Hepatocyte (in vitro differentiated cells): ENCODE measurements at regions not wholly inside any gene's neighbourhood (a gene's known extent, or its start where the extent isn't known, plus 50 kb on each side); places are given as distances from the start of the nearest gene placed in this dataset.

Source experiments
- DNase-seq: peaks from one replicate; pipeline ENCODE4 v3.0.0-alpha.2; 2016; ENCODE audit warnings: low spot score
- H2AFZ ChIP-seq: fragments of 200-600 bp; sonication (generic); 2 replicates; pipeline ENCODE4 v1.6.0; 2016; ENCODE audit warnings: antibody characterized with exemption, mild to moderate bottlenecking
- H3K27ac ChIP-seq: fragments of 200-600 bp; sonication (generic); 2 replicates; pipeline ENCODE4 v1.5.1; 2016; ENCODE audit warnings: mild to moderate bottlenecking
- H3K27me3 ChIP-seq: fragments of 200-600 bp; sonication (generic); 2 replicates; pipeline ENCODE4 v1.6.1; 2016
- H3K36me3 ChIP-seq: fragments of 200-600 bp; sonication (generic); replicated peaks from 2 replicates; pipeline ENCODE4 v1.5.1; 2016; ENCODE audit warnings: low read depth; ENCODE audit not compliant: insufficient read depth
- H3K4me1 ChIP-seq: fragments of 200-600 bp; sonication (generic); 2 replicates; pipeline ENCODE4 v1.5.1; 2016; ENCODE audit warnings: mild to moderate bottlenecking, moderate library complexity; ENCODE audit not compliant: insufficient read depth
- H3K4me2 ChIP-seq: fragments of 200-600 bp; sonication (generic); 2 replicates; pipeline ENCODE4 v1.6.0; 2016
- H3K4me3 ChIP-seq: fragments of 200-600 bp; sonication (generic); 2 replicates; pipeline ENCODE4 v1.5.1; 2016; ENCODE audit warnings: mild to moderate bottlenecking
- H3K79me2 ChIP-seq: fragments of 200-600 bp; sonication (generic); 2 replicates; pipeline ENCODE4 v1.6.0; 2017; ENCODE audit warnings: mild to moderate bottlenecking
- H3K9me2 ChIP-seq: fragments of 200-600 bp; sonication (generic); replicated peaks from 2 replicates; pipeline ENCODE4 v1.6.0; 2017; ENCODE audit warnings: mild to moderate bottlenecking; ENCODE audit not compliant: insufficient read depth
- H3K9me3 ChIP-seq: fragments of 200-600 bp; sonication (generic); 2 replicates; pipeline ENCODE4 v1.5.1; 2016; ENCODE audit warnings: low read depth, mild to moderate bottlenecking
- H4K20me1 ChIP-seq: fragments of 200-600 bp; sonication (generic); 2 replicates; pipeline ENCODE4 v1.6.0; 2016; ENCODE audit warnings: mild to moderate bottlenecking; ENCODE audit not compliant: insufficient read depth, poor library complexity, severe bottlenecking
- EZH2 ChIP-seq: fragments of 200-600 bp; sonication (generic); IDR thresholded peaks from 2 replicates; pipeline ENCODE4 v1.6.1; 2016; ENCODE audit warnings: antibody characterized with exemption, mild to moderate bottlenecking, borderline replicate concordance
- EZH2phosphoT487 ChIP-seq: fragments of 200-600 bp; sonication (generic); IDR thresholded peaks from one replicate; pipeline ENCODE4 v1.6.1; 2018; ENCODE audit warnings: antibody characterized with exemption, mild to moderate bottlenecking, low read depth, moderate library complexity; ENCODE audit not compliant: unreplicated experiment, severe bottlenecking
- WGBS: methylation state at CpG from one replicate; pipeline ENCODE4 v1.1.6; 2016; ENCODE audit warnings: low lambda C conversion rate; ENCODE audit errors: missing lambda C conversion rate; 5-methylcytosine and 5-hydroxymethylcytosine counted together
- TF ChIP-seq, protein P1 (sequence below): fragments of 200-600 bp; sonication (generic); IDR thresholded peaks from 2 replicates; pipeline ENCODE4 v1.5.1; 2016; ENCODE audit warnings: antibody characterized with exemption, mild to moderate bottlenecking; ENCODE audit not compliant: poor library complexity

DNA sequence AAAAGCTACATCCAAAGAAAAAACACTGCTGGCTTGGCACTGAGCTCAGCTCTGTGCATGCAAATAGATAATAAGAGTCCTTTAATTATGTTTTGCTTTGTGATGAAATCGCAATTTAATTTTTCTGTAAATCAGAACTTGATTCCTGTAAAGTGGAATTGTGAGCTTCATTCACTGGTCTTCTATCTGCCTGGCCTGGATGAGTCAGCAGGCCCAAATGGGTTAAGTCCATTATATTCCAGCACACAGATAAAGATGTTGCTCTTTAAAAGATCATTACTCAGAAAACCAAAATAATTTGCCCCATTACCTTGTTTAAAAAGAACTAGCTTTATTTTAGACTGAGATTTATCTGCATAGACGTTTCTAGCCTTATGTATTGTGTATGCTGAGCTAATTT, 90.4 kb downstream of the CARTPT start:
- TF ChIP-seq EZH2 (no peak), EZH2phosphoT487 (no peak)
- TF ChIP-seq, protein P1, sequence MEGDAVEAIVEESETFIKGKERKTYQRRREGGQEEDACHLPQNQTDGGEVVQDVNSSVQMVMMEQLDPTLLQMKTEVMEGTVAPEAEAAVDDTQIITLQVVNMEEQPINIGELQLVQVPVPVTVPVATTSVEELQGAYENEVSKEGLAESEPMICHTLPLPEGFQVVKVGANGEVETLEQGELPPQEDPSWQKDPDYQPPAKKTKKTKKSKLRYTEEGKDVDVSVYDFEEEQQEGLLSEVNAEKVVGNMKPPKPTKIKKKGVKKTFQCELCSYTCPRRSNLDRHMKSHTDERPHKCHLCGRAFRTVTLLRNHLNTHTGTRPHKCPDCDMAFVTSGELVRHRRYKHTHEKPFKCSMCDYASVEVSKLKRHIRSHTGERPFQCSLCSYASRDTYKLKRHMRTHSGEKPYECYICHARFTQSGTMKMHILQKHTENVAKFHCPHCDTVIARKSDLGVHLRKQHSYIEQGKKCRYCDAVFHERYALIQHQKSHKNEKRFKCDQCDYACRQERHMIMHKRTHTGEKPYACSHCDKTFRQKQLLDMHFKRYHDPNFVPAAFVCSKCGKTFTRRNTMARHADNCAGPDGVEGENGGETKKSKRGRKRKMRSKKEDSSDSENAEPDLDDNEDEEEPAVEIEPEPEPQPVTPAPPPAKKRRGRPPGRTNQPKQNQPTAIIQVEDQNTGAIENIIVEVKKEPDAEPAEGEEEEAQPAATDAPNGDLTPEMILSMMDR: no peak
- H3K4me2 ChIP-seq: no peak overlapping the region
- no peaks in the 10 kb centered on the region for H3K36me3 ChIP-seq
- no peaks in the 10 kb centered on the region for H4K20me1 ChIP-seq
- H2AFZ ChIP-seq: no peak overlapping the region
- H3K4me1 ChIP-seq: peaks cover 5% of the 10 kb centered on the region
- no peak for DNase-seq
- H3K4me3 ChIP-seq: no peak overlapping the region
- 83% methylated on average over 2 of the region's 2 CpGs for WGBS
- no peaks in the 10 kb centered on the region for H3K9me2 ChIP-seq
- H3K79me2 ChIP-seq: no peaks in the 10 kb centered on the region
- no peaks in the 10 kb centered on the region for H3K9me3 ChIP-seq
- no peaks in the 10 kb centered on the region for H3K27me3 ChIP-seq
- H3K27ac ChIP-seq: no peak overlapping the region

DNA sequence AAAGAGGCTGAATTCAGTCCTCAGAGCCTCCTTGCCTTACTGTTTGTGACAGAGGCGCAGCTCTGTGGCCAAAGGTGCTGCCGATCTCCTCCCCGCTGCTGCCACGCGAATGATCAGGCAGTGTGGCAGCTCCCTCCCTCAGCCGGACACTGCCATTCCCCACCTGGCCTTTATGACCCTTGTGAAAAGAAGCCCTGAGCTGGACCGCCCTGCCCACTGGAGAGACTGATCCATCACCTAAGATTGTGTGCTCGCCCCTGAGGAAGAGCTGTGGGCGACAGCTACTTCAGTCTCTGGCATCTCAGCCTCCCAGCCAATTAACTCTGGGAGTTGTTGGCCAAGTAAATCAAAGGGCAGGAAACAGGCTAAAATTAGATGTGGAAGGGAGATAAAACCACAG, 90.9 kb downstream of the CARTPT start:
- Histone ChIP-seq H3K9me2 (no peaks in the 10 kb centered on the region), H4K20me1 (no peaks in the 10 kb centered on the region), H3K4me1 (peaks cover 5% of the 10 kb centered on the region), H3K9me3 (no peaks in the 10 kb centered on the region), H3K27ac (no peak overlapping the region), H3K36me3 (no peaks in the 10 kb centered on the region), H3K79me2 (no peaks in the 10 kb centered on the region), H3K4me2 (no peak overlapping the region), H3K4me3 (no peak overlapping the region), H2AFZ (no peak overlapping the region), H3K27me3 (no peaks in the 10 kb centered on the region)
- no peak for TF ChIP-seq EZH2phosphoT487
- TF ChIP-seq EZH2: no peak
- TF ChIP-seq, protein P1: no peak
- no peak for DNase-seq
- WGBS: 85% methylated on average over 9 of the region's 9 CpGs

DNA sequence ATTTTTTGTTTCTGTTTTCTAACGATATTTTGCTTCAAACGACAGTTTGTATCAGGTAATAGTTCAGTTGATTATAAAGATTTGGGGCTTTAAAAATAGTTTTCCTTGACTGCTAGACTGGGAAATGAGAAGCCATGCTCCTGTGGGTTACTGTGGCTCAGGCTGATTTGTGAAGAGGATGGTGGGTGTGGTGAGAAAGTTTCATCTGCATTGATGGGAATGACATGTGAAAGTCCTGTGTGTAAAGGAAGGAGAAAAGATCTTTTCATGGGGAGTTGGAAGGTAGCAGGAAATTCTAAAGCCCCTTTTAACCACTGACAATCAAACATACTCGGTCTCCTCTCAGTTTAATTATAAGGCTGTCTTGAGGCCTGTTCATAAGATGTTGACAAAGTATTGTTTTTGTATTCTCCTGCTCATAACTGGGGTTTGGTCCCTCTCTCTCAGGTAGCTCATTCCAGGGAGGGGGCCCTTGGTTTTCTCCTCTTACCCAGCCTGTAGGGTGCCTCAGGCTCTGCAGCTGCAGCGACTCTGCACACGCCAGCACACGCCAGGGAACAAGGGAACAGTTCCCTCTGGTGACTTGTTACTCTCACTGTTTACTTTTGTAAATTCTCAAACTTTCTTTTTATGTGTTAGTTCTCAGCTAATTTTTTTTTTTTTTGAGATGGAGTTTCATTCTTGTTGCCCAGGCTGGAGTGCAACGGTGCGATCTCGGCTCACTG, 91.6 kb downstream of the CARTPT start:
- Histone ChIP-seq H3K9me2 (no peaks in the 10 kb centered on the region), H3K4me3 (no peak overlapping the region), H3K9me3 (no peaks in the 10 kb centered on the region), H3K36me3 (no peaks in the 10 kb centered on the region), H3K27me3 (no peaks in the 10 kb centered on the region), H3K4me1 (peaks cover 5% of the 10 kb centered on the region), H3K79me2 (no peaks in the 10 kb centered on the region), H3K27ac (no peak overlapping the region), H2AFZ (no peak overlapping the region), H4K20me1 (no peaks in the 10 kb centered on the region), H3K4me2 (no peak overlapping the region)
- DNase-seq: no peak
- WGBS: 61% methylated on average over 9 of the region's 9 CpGs
- TF ChIP-seq, protein P1: no peak
- TF ChIP-seq EZH2 (no peak), EZH2phosphoT487 (no peak)

DNA sequence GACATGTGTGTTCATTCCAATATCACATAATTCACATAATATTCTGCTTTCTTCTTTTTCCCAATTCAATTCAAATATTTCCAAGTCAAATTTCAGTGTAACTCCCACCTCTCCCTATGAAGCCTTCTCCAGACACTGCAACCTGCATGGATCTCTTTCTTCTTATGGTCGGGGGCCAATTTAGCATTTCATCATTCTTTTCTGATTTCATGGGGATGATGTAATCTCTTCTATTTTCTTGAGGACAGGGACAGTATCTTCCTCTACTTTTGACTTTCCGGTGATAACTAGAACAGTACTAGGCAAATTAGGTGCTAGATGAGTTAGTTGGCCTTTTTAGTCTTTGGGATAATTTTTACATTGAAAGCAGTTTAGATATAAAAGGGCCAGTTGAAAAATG, 92.7 kb downstream of the CARTPT start:
- peaks cover 5% of the 10 kb centered on the region for H3K4me1 ChIP-seq
- H4K20me1 ChIP-seq: no peaks in the 10 kb centered on the region
- WGBS: 94% methylated on average over 2 of the region's 2 CpGs
- TF ChIP-seq, protein P1: no peak
- TF ChIP-seq EZH2 (no peak), EZH2phosphoT487 (no peak)
- no peak overlapping the region for H3K4me3 ChIP-seq
- no peak overlapping the region for H2AFZ ChIP-seq
- H3K27me3 ChIP-seq: no peaks in the 10 kb centered on the region
- H3K27ac ChIP-seq: no peak overlapping the region
- H3K9me3 ChIP-seq: no peaks in the 10 kb centered on the region
- no peaks in the 10 kb centered on the region for H3K36me3 ChIP-seq
- no peak for DNase-seq
- H3K4me2 ChIP-seq: no peak overlapping the region
- H3K79me2 ChIP-seq: no peaks in the 10 kb centered on the region
- H3K9me2 ChIP-seq: no peaks in the 10 kb centered on the region
